H1 (cell line): ENCODE measurements at regions not wholly inside any gene's neighbourhood (a gene's known extent, or its start where the extent isn't known, plus 50 kb on each side); places are given as distances from the start of the nearest gene placed in this dataset.

Source experiments
- CTCF ChIA-PET: fragments of 300-600 bp; sonication (Branson Sonifier 250); formaldehyde crosslinking; loops from one replicate; lab custom pipeline; 2021; ENCODE audit not compliant: partially characterized antibody; lab: Charles Lee
- POLR2A ChIA-PET: fragments of 300-600 bp; sonication (Branson Sonifier 250); formaldehyde crosslinking; loops from one replicate; lab custom pipeline; 2021; ENCODE audit warnings: inconsistent platforms; ENCODE audit not compliant: partially characterized antibody; lab: Charles Lee
- DNase-seq, 2 experiments: peaks; one replicate each; pipeline versions ENCODE4 v3.0.0 to v3.0.0-alpha.2; 2010 to 2022; ENCODE audit warnings: low spot score in 2 of 2, low read depth in 1 of 2, mixed read lengths in 1 of 2
- FAIRE-seq: peaks from 2 replicates; lab custom pipeline; 2011; peaks lifted over from hg19 to GRCh38; lab: Jason Lieb, UNC
- H2AFZ ChIP-seq: 2 replicates; pipeline ENCODE4 v1.8.1; 2012; ENCODE audit warnings: low read length, inconsistent platforms
- H2AK5ac ChIP-seq: 2 replicates; pipeline ENCODE4 v1.6.1; 2013; ENCODE audit warnings: low read depth, low read length
- H2BK120ac ChIP-seq: replicated peaks from 2 replicates; pipeline ENCODE3; 2013; ENCODE audit warnings: low read depth, low read length, inconsistent platforms
- H2BK12ac ChIP-seq: 2 replicates; pipeline ENCODE4 v1.6.1; 2013; ENCODE audit warnings: low read depth, low read length
- H2BK15ac ChIP-seq: 2 replicates; pipeline ENCODE4 v1.6.1; 2013; ENCODE audit warnings: low read length
- H2BK20ac ChIP-seq: 2 replicates; pipeline ENCODE4 v1.6.1; 2013; ENCODE audit warnings: low read length
- H2BK5ac ChIP-seq: 2 replicates; pipeline ENCODE4 v1.6.1; 2013; ENCODE audit warnings: low read depth, low read length
- H3K14ac ChIP-seq: 2 replicates; pipeline ENCODE4 v1.6.1; 2013; ENCODE audit warnings: inconsistent platforms; ENCODE audit not compliant: insufficient read length
- H3K18ac ChIP-seq: 2 replicates; pipeline ENCODE4 v1.6.1; 2013; ENCODE audit warnings: low read length; ENCODE audit errors: extremely low read depth
- H3K23ac ChIP-seq: 2 replicates; pipeline ENCODE4 v1.6.1; 2013; ENCODE audit warnings: inconsistent platforms; ENCODE audit not compliant: insufficient read length
- H3K23me2 ChIP-seq: 2 replicates; pipeline ENCODE4 v1.6.1; 2013; ENCODE audit warnings: low read depth, low read length
- H3K27ac ChIP-seq: 2 replicates; pipeline ENCODE4 v1.6.1; 2011; ENCODE audit warnings: low read depth, low read length, inconsistent platforms
- H3K27me3 ChIP-seq, 4 experiments: replicated peaks in 1 of 4; 1 replicate in 1 of 4; 2 replicates in 3 of 4; pipeline versions ENCODE4 v1.6.1 to v1.8.1; 2011 to 2013; ENCODE audit warnings: low read length in 3 of 4, mild to moderate bottlenecking in 3 of 4, inconsistent platforms in 2 of 4, mixed read lengths in 2 of 4, moderate library complexity in 1 of 4; ENCODE audit not compliant: control insufficient read depth in 3 of 4, insufficient read depth in 3 of 4; ENCODE audit errors: extremely low read depth in 1 of 4
- H3K36me3 ChIP-seq, 4 experiments: 2 replicates each; pipeline versions ENCODE4 v1.6.1 to v1.8.1; 2011 to 2013; ENCODE audit warnings: mild to moderate bottlenecking in 4 of 4, low read length in 3 of 4, moderate library complexity in 2 of 4, control low read depth in 1 of 4, inconsistent platforms in 1 of 4; ENCODE audit not compliant: insufficient read depth in 4 of 4, control insufficient read depth in 2 of 4
- H3K4ac ChIP-seq: replicated peaks from 2 replicates; pipeline ENCODE3; 2013; ENCODE audit warnings: low read length, low read depth, mixed read lengths, inconsistent platforms; ENCODE audit not compliant: insufficient read length
- H3K4me1 ChIP-seq, 4 experiments: replicated peaks in 1 of 4; 1 replicate in 1 of 4; 2 replicates in 3 of 4; pipeline versions ENCODE4 v1.6.1 to v1.8.1; 2011 to 2013; ENCODE audit warnings: low read length in 3 of 4, inconsistent platforms in 2 of 4, mixed read lengths in 1 of 4; ENCODE audit not compliant: insufficient read depth in 4 of 4, control insufficient read depth in 3 of 4
- H3K4me2 ChIP-seq, 2 experiments: 2 replicates each; pipeline versions ENCODE4 v1.6.1 to v1.8.1; 2011 to 2013; ENCODE audit warnings: low read depth in 2 of 2, low read length in 2 of 2, control low read depth in 1 of 2, inconsistent platforms in 1 of 2, mild to moderate bottlenecking in 1 of 2; ENCODE audit not compliant: insufficient read depth in 1 of 2
- H3K4me3 ChIP-seq, 4 experiments: fragments of 200-600, 300-600 bp in 1 of 4; sonication (generic), shearing (Covaris generic), sonication (Bioruptor Twin) in 1 of 4; 2 replicates each; pipeline versions ENCODE4 v1.5.1 to v1.8.1; 2011 to 2016; ENCODE audit warnings: low read length in 4 of 4, low read depth in 3 of 4, control low read depth in 2 of 4, inconsistent platforms in 2 of 4, mild to moderate bottlenecking in 2 of 4, mixed read lengths in 1 of 4, moderate library complexity in 1 of 4; ENCODE audit not compliant: insufficient read depth in 2 of 4; ENCODE audit errors: extremely low read depth in 1 of 4
- H3K56ac ChIP-seq: replicated peaks from 2 replicates; pipeline ENCODE3; 2013; ENCODE audit warnings: low read depth, mild to moderate bottlenecking, mixed read lengths, low read length, inconsistent platforms; ENCODE audit not compliant: insufficient read length
- H3K79me1 ChIP-seq: 2 replicates; pipeline ENCODE4 v1.6.1; 2013; ENCODE audit warnings: low read depth, low read length, control low read depth
- H3K79me2 ChIP-seq, 2 experiments: 2 replicates each; pipeline versions ENCODE4 v1.6.1 to v1.8.1; 2012 to 2013; ENCODE audit warnings: low read length in 2 of 2, mild to moderate bottlenecking in 2 of 2, inconsistent platforms in 1 of 2; ENCODE audit not compliant: insufficient read depth in 2 of 2, control insufficient read depth in 1 of 2
- H3K9ac ChIP-seq, 4 experiments: replicated peaks in 1 of 4; 1 replicate in 1 of 4; 2 replicates in 3 of 4; pipeline versions ENCODE4 v1.6.1 to v1.8.1; 2011 to 2013; ENCODE audit warnings: low read depth in 3 of 4, low read length in 3 of 4, control low read depth in 2 of 4, mild to moderate bottlenecking in 2 of 4, moderate library complexity in 2 of 4, inconsistent platforms in 1 of 4; ENCODE audit errors: extremely low read depth in 1 of 4
- H3K9me3 ChIP-seq, 2 experiments: 2 replicates each; pipeline versions ENCODE4 v1.6.1 to v1.8.1; 2012 to 2013; ENCODE audit warnings: mild to moderate bottlenecking in 2 of 2, moderate library complexity in 2 of 2, control low read depth in 1 of 2, inconsistent platforms in 1 of 2, low read depth in 1 of 2, low read length in 1 of 2, mixed read lengths in 1 of 2; ENCODE audit not compliant: insufficient read depth in 2 of 2
- H4K20me1 ChIP-seq, 2 experiments: replicated peaks in 1 of 2; 2 replicates each; pipeline versions ENCODE3 to v1.8.1; 2011 to 2013; ENCODE audit warnings: inconsistent platforms in 2 of 2, low read length in 2 of 2, mild to moderate bottlenecking in 1 of 2; ENCODE audit not compliant: insufficient read depth in 2 of 2, control insufficient read depth in 1 of 2
- H4K5ac ChIP-seq: 2 replicates; pipeline ENCODE4 v1.6.1; 2013; ENCODE audit warnings: low read length, low read depth, mixed read lengths, inconsistent platforms; ENCODE audit not compliant: insufficient read length
- H4K8ac ChIP-seq: 2 replicates; pipeline ENCODE4 v1.8.0; 2013; ENCODE audit warnings: mild to moderate bottlenecking, moderate library complexity, low read length, inconsistent platforms; ENCODE audit not compliant: insufficient read depth; ENCODE audit errors: extremely low read depth
- H4K91ac ChIP-seq: replicated peaks from 2 replicates; pipeline ENCODE3; 2013; ENCODE audit warnings: low read length, mixed read lengths, inconsistent platforms; ENCODE audit not compliant: insufficient read length
- CHD7 ChIP-seq: fragments of 300-600 bp; sonication (generic); IDR thresholded peaks from 2 replicates; pipeline ENCODE4 v1.7.1; 2012; ENCODE audit warnings: low read length, moderate library complexity, mild to moderate bottlenecking, inconsistent platforms; ENCODE audit not compliant: insufficient replicate concordance
- SP4 ChIP-seq: IDR thresholded peaks from 2 replicates; pipeline ENCODE4 v1.6.1; 2012; ENCODE audit warnings: low read length, inconsistent platforms

- Histone ChIP-seq H3K18ac (no peak overlapping the region), H3K36me3 (no peaks in the 10 kb centered on the region), H3K79me1 (no peaks in the 10 kb centered on the region), H3K4me1 (no peaks in the 10 kb centered on the region), H3K23me2 (no peaks in the 10 kb centered on the region), H3K4me3 (no peak overlapping the region), H2BK12ac (no peak overlapping the region), H3K27me3 (no peaks in the 10 kb centered on the region), H3K9me3 (no peaks in the 10 kb centered on the region), H3K23ac (no peak overlapping the region), H2AFZ (no peak overlapping the region), H4K5ac (no peak overlapping the region), H3K9ac (no peak overlapping the region), H3K56ac (no peak overlapping the region), H3K14ac (no peak overlapping the region), H4K91ac (no peak overlapping the region), H2BK15ac (no peak overlapping the region), H3K4ac (no peak overlapping the region), H3K27ac (no peak overlapping the region), H2AK5ac (no peak overlapping the region), H4K8ac (no peak overlapping the region), H2BK20ac (no peak overlapping the region), H2BK120ac (no peak overlapping the region), H2BK5ac (no peak overlapping the region), H4K20me1 (no peaks in the 10 kb centered on the region), H3K4me2 (no peak overlapping the region), H3K79me2 (no peaks in the 10 kb centered on the region)
- POLR2A ChIA-PET, result no interaction called here
- DNase-seq (no peak), FAIRE-seq (no peak)
- CTCF ChIA-PET, result no interaction called here
- TF ChIP-seq CHD7, result no peak
- TF ChIP-seq SP4, result no peak
Observed at GRCh38 chr6:82823361-82823760, 242.3 kb downstream of the UBE3D start.
